SK-N-SH (cell line): ENCODE measurements at regions not wholly inside any gene's neighbourhood (a gene's known extent, or its start where the extent isn't known, plus 50 kb on each side); places are given as distances from the start of the nearest gene placed in this dataset.

Source experiments
- ELF1 ChIP-seq: IDR thresholded peaks from 2 replicates; pipeline ENCODE4 v1.4.0; 2012
- EZH2phosphoT487 ChIP-seq: fragments of 200-600 bp; sonication (generic); IDR thresholded peaks from 2 replicates; pipeline ENCODE4 v1.6.1; 2017; ENCODE audit warnings: low read depth, mixed run types, mild to moderate bottlenecking, antibody characterized with exemption, moderate library complexity, borderline replicate concordance
- POLR2AphosphoS5 ChIP-seq: IDR thresholded peaks from 2 replicates; pipeline ENCODE4 v1.6.1; 2012; ENCODE audit warnings: low read depth, low read length
- RAD21 ChIP-seq: IDR thresholded peaks from 2 replicates; pipeline ENCODE4 v1.6.1; 2012; ENCODE audit warnings: mild to moderate bottlenecking, low read length
- TEAD4 ChIP-seq: IDR thresholded peaks from 2 replicates; pipeline ENCODE4 v1.4.0; 2012; ENCODE audit warnings: mild to moderate bottlenecking, borderline replicate concordance; ENCODE audit not compliant: insufficient read depth
- YY1 ChIP-seq: IDR thresholded peaks from 2 replicates; pipeline ENCODE4 v1.4.0; 2012; ENCODE audit warnings: low read depth, mild to moderate bottlenecking
- TF ChIP-seq, protein P1 (sequence below): IDR thresholded peaks from 2 replicates; pipeline ENCODE4 v1.4.0; 2012; ENCODE audit warnings: low read depth, borderline replicate concordance
- TF ChIP-seq, protein P2 (sequence below): fragments of 200-600 bp; sonication (generic); IDR thresholded peaks from 2 replicates; pipeline ENCODE4 v1.6.1; 2017; ENCODE audit warnings: antibody characterized with exemption, mild to moderate bottlenecking, moderate library complexity
- TF ChIP-seq, protein P3 (sequence below): IDR thresholded peaks from 2 replicates; pipeline ENCODE4 v1.4.0; 2012; ENCODE audit warnings: low read depth

DNA sequence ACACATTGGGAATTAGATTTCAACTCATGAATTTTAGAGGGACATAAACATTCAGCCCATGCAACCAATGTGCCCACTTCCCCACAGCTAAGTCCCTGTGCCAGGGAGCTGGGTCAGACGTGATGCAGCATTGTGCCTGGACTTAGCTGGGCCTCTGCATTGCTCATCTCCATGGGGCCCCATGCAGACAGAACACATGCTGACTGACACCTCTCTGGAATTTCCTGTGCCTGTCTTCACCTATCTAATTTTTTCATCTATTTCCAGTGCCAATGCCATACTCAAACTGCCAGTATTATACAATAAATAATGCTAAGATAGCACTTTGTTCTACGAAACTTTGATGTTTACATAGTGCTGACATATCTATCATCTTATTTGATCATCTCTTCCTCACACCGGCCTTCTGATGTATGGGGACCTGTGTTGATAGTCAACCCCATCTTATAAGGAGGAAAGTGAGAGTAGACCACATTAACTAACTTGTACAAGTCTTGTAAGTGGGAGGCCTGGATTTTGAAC lies 92.2 kb downstream of the CDC42EP3 start:
- TF ChIP-seq YY1, result no peak
- no peak for TF ChIP-seq POLR2AphosphoS5
- TF ChIP-seq, protein P1, sequence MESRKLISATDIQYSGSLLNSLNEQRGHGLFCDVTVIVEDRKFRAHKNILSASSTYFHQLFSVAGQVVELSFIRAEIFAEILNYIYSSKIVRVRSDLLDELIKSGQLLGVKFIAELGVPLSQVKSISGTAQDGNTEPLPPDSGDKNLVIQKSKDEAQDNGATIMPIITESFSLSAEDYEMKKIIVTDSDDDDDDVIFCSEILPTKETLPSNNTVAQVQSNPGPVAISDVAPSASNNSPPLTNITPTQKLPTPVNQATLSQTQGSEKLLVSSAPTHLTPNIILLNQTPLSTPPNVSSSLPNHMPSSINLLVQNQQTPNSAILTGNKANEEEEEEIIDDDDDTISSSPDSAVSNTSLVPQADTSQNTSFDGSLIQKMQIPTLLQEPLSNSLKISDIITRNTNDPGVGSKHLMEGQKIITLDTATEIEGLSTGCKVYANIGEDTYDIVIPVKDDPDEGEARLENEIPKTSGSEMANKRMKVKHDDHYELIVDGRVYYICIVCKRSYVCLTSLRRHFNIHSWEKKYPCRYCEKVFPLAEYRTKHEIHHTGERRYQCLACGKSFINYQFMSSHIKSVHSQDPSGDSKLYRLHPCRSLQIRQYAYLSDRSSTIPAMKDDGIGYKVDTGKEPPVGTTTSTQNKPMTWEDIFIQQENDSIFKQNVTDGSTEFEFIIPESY, result no peak
- TF ChIP-seq RAD21, result no peak
- no peak for TF ChIP-seq EZH2phosphoT487
- TF ChIP-seq, protein P2, sequence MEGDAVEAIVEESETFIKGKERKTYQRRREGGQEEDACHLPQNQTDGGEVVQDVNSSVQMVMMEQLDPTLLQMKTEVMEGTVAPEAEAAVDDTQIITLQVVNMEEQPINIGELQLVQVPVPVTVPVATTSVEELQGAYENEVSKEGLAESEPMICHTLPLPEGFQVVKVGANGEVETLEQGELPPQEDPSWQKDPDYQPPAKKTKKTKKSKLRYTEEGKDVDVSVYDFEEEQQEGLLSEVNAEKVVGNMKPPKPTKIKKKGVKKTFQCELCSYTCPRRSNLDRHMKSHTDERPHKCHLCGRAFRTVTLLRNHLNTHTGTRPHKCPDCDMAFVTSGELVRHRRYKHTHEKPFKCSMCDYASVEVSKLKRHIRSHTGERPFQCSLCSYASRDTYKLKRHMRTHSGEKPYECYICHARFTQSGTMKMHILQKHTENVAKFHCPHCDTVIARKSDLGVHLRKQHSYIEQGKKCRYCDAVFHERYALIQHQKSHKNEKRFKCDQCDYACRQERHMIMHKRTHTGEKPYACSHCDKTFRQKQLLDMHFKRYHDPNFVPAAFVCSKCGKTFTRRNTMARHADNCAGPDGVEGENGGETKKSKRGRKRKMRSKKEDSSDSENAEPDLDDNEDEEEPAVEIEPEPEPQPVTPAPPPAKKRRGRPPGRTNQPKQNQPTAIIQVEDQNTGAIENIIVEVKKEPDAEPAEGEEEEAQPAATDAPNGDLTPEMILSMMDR, result no peak
- no peak for TF ChIP-seq TEAD4
- no peak for TF ChIP-seq ELF1
- TF ChIP-seq, protein P3, sequence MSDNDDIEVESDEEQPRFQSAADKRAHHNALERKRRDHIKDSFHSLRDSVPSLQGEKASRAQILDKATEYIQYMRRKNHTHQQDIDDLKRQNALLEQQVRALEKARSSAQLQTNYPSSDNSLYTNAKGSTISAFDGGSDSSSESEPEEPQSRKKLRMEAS, result no peak
